A172 (cell line): ENCODE measurements at regions not wholly inside any gene's neighbourhood (a gene's known extent, or its start where the extent isn't known, plus 50 kb on each side); places are given as distances from the start of the nearest gene placed in this dataset.

Experiments used
- DNase-seq: peaks from one replicate; pipeline ENCODE4 v3.0.0-alpha.2; 2015; ENCODE audit warnings: low spot score

GRCh38 chr6:44559486-44560270, 172.2 kb downstream of the CDC5L start:
- no peak for DNase-seq

GRCh38 chr6:44560458-44561059, 173.1 kb downstream of the CDC5L start:
- DNase-seq: no peak

- no peak for DNase-seq
Observed at GRCh38 chr6:44561060-44561623, 173.6 kb downstream of the CDC5L start.

GRCh38 chr6:44561832-44562665, 174.5 kb downstream of the CDC5L start:
- DNase-seq: no peak

- DNase-seq: no peak
Observed at GRCh38 chr6:44563397-44563796, 175.9 kb downstream of the CDC5L start.

GRCh38 chr6:44564906-44565524, 177.5 kb downstream of the CDC5L start:
- DNase-seq: peak; percentile 56

GRCh38 chr6:44567406-44567805, 179.9 kb downstream of the CDC5L start:
- no peak for DNase-seq

GRCh38 chr6:44569131-44569530, 181.6 kb downstream of the CDC5L start:
- peak; percentile 19 for DNase-seq

- no peak for DNase-seq
Observed at GRCh38 chr6:44569931-44570385, 182.5 kb downstream of the CDC5L start.

GRCh38 chr6:44571510-44571909, 184.0 kb downstream of the CDC5L start:
- DNase-seq: no peak

GRCh38 chr6:44572346-44572745, 184.8 kb downstream of the CDC5L start:
- no peak for DNase-seq

GRCh38 chr6:44575644-44576043, 188.1 kb downstream of the CDC5L start:
- no peak for DNase-seq

GRCh38 chr6:44576132-44576631, 188.7 kb downstream of the CDC5L start:
- no peak for DNase-seq

GRCh38 chr6:44580901-44581300, 193.4 kb downstream of the CDC5L start:
- peak; percentile 55 for DNase-seq

- DNase-seq: no peak
Observed at GRCh38 chr6:44582930-44583329, 195.4 kb downstream of the CDC5L start.

- DNase-seq: no peak
Observed at GRCh38 chr6:44590471-44590870, 203.0 kb downstream of the CDC5L start.

- peak; percentile 66 for DNase-seq
Observed at GRCh38 chr6:44593539-44593944, 206.0 kb downstream of the CDC5L start.

- no peak for DNase-seq
Observed at GRCh38 chr6:44594481-44594880, 207.0 kb downstream of the CDC5L start.

- no peak for DNase-seq
Observed at GRCh38 chr6:44598679-44599078, 211.2 kb downstream of the CDC5L start.

- no peak for DNase-seq
Observed at GRCh38 chr6:44599672-44600071, 212.2 kb downstream of the CDC5L start.

GRCh38 chr6:44603044-44603686, 215.7 kb downstream of the CDC5L start:
- no peak for DNase-seq
